Epithelial cell of esophagus (primary cell): ENCODE measurements at regions not wholly inside any gene's neighbourhood (a gene's known extent, or its start where the extent isn't known, plus 50 kb on each side); places are given as distances from the start of the nearest gene placed in this dataset.

Source experiments
- DNase-seq: peaks from one replicate; pipeline ENCODE4 v3.0.0; 2010; ENCODE audit warnings: low read depth
- H3K4me3 ChIP-seq: 2 replicates; pipeline ENCODE4 v1.5.1; 2011; ENCODE audit warnings: mild to moderate bottlenecking, low read length, control low read depth
- CTCF ChIP-seq: IDR thresholded peaks from 2 replicates; pipeline ENCODE4 v1.5.1; 2011; ENCODE audit warnings: low read depth, mild to moderate bottlenecking, low read length, control low read depth, inconsistent platforms; ENCODE audit not compliant: insufficient read depth; ENCODE audit errors: missing control alignments

- TF ChIP-seq CTCF, result no peak
- DNase-seq, result no peak
- no peak overlapping the region for H3K4me3 ChIP-seq
Measured at GRCh38 chr19:46955813-46956371, 63.7 kb upstream of the NPAS1 start.

- TF ChIP-seq CTCF, result no peak
- H3K4me3 ChIP-seq, result no peak overlapping the region
- DNase-seq, result no peak
Measured at GRCh38 chr19:46958532-46958931, 61.1 kb upstream of the NPAS1 start.

GRCh38 chr19:46959894-46960556 is 59.6 kb upstream of the NPAS1 start:
- no peak overlapping the region for H3K4me3 ChIP-seq
- DNase-seq, result no peak
- TF ChIP-seq CTCF, result no peak

GRCh38 chr19:46962030-46962570 is 57.5 kb upstream of the NPAS1 start:
- H3K4me3 ChIP-seq, result no peak overlapping the region
- TF ChIP-seq CTCF, result no peak
- DNase-seq, result no peak

GRCh38 chr19:46963093-46963734 is 56.4 kb upstream of the NPAS1 start:
- H3K4me3 ChIP-seq, result no peak overlapping the region
- no peak for DNase-seq
- TF ChIP-seq CTCF, result no peak

GRCh38 chr19:46967578-46968032 is 52.0 kb upstream of the NPAS1 start:
- peak; percentile 41 for DNase-seq
- no peak overlapping the region for H3K4me3 ChIP-seq
- no peak for TF ChIP-seq CTCF
